Testis (tissue), 2 donors: ENCODE measurements at regions not wholly inside any gene's neighbourhood (a gene's known extent, or its start where the extent isn't known, plus 50 kb on each side); places are given as distances from the start of the nearest gene placed in this dataset.

ENCODE experiments used
- DNase-seq: peaks from one replicate; pipeline ENCODE4 v3.0.0-alpha.2; 2019
- H3K27ac ChIP-seq, 2 donors: fragments of 200-600 bp; sonication (generic); one replicate each; pipeline ENCODE4 v1.5.1; 2019
- H3K27me3 ChIP-seq: fragments of 200-600 bp; sonication (generic); one replicate; pipeline ENCODE4 v1.5.1; 2019
- H3K36me3 ChIP-seq: fragments of 200-600 bp; sonication (generic); one replicate; pipeline ENCODE4 v1.5.1; 2017; ENCODE audit warnings: low read depth; ENCODE audit errors: missing control alignments
- H3K4me1 ChIP-seq: fragments of 200-600 bp; sonication (generic); one replicate; pipeline ENCODE4 v1.5.1; 2019
- H3K4me3 ChIP-seq, 2 donors: fragments of 200-600 bp; sonication (generic); one replicate each; pipeline ENCODE4 v1.5.1; 2017 to 2019
- H3K9me3 ChIP-seq: fragments of 200-600 bp; sonication (generic); one replicate; pipeline ENCODE4 v1.5.1; 2017
- CTCF ChIP-seq, 3 experiments: fragments of 450-650 bp in 2 of 3; fragments of 200-600 bp in 1 of 3; sonication (generic) in 1 of 3; IDR thresholded peaks; one replicate each; pipeline ENCODE4 v1.5.1; 2016 to 2019; ENCODE audit warnings: antibody characterized with exemption in 3 of 3, mild to moderate bottlenecking in 2 of 3, moderate library complexity in 1 of 3
- POLR2A ChIP-seq: fragments of 450-650 bp; IDR thresholded peaks from one replicate; pipeline ENCODE4 v1.6.1; 2017; ENCODE audit warnings: antibody characterized with exemption, mild to moderate bottlenecking, moderate library complexity
- WGBS, 2 donors: methylation state at CpG; one replicate each; pipeline ENCODE4 v1.1.5; 2018; 5-methylcytosine and 5-hydroxymethylcytosine counted together
- intact Hi-C: fragments of 100-400 bp; cut with DNase I; formaldehyde crosslinking; loops from one replicate; pipeline ENCODE4 v1.15.1; 2023; ENCODE audit warnings: low total_unique reads

DNA sequence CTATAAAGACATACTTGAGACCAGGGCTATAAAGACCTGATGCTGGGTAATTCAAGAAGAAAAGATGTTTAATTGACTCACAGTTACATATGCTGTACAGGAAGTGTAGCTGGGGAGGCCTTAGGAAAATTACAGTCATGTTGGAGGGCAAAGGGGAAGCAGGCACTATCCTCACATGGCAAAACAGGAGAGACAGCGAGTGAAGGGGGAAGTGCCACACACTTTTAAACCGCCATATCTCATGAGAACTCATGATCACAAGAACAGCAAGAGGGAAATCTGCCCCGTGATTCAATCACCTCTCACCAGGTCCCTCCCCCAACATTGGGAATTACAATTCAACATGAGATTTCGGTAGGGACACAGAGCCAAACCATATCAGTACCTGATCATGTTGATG lies 89.9 kb upstream of the ADAMTSL1 start:
- WGBS, 2 donors, result 83 to 91% methylated on average over 4 of the region's 4 CpGs
- H3K4me3 ChIP-seq, result no peak overlapping the region
- no peaks in the 10 kb centered on the region for H3K4me1 ChIP-seq
- H3K36me3 ChIP-seq, result no peaks in the 10 kb centered on the region
- no peak for TF ChIP-seq CTCF (IDR thresholded peaks at IDR 0.05)
- no peak for TF ChIP-seq POLR2A
- H3K9me3 ChIP-seq, result no peaks in the 10 kb centered on the region
- H3K27me3 ChIP-seq, result no peaks in the 10 kb centered on the region
- no peak overlapping the region for H3K27ac ChIP-seq
- intact Hi-C loops, result no loop called here
- DNase-seq, result no peak

DNA sequence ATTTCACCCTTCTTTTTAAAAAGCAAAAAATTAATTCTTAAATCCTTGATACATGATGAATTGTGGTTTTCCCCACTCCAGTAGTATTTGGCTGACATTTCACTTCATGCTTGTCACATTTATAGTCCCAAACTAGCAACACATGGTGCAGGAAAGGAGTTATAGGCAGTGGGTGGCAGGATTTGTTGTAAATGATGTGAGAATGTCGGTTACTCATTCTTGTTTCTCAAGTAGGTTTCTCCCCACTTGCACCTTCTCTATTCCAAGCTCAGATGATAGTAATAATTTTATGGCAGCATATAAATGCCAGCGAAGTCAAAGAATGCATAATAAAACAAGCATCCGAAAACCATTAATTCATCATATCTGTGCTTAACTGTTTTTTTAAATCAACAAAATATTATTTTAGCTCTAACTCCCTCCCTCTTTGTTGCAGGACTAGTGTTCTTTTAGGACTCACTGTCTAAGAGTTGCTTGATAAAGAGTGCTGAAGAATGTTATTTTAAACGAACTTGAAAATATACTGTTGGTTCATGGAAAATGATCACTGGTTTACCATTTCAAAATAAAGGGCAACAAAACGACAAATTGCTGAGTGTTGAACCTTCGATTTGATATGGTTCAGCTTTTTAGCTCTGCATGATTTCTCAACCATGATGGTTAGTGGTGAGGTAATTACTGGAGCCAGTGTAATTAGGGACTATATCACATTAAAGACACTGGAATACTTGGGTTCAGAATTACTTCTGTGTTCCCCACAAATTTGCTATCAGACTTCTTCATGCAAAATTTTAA lies 88.1 kb upstream of the ADAMTSL1 start:
- no peak for DNase-seq
- H3K4me1 ChIP-seq, result no peaks in the 10 kb centered on the region
- 58 to 65% methylated on average over 6 of the region's 6 CpGs for WGBS, 2 donors

GRCh38 chr9:18390393-18390792 lies 83.6 kb upstream of the ADAMTSL1 start:
- peak; percentile 38 for DNase-seq
- H3K4me1 ChIP-seq, result peaks cover 18% of the 10 kb centered on the region
- H3K9me3 ChIP-seq, result no peaks in the 10 kb centered on the region
- 44 to 56% methylated on average over 4 of the region's 4 CpGs for WGBS, 2 donors
- TF ChIP-seq POLR2A, result no peak
- intact Hi-C loops, result no loop called here
- H3K4me3 ChIP-seq, result no peak overlapping the region
- H3K27me3 ChIP-seq, result no peaks in the 10 kb centered on the region
- H3K36me3 ChIP-seq, result no peaks in the 10 kb centered on the region
- H3K27ac ChIP-seq, result no peak overlapping the region

More for the DNA sequence above, 88.1 kb upstream of the ADAMTSL1 start:
- Histone ChIP-seq H3K27ac (no peak overlapping the region), H3K9me3 (no peaks in the 10 kb centered on the region), H3K4me3 (no peak overlapping the region), H3K36me3 (no peaks in the 10 kb centered on the region), H3K27me3 (no peaks in the 10 kb centered on the region)
- intact Hi-C loops, result no loop called here
- TF ChIP-seq POLR2A (no peak), CTCF (IDR thresholded peaks at IDR 0.05) (no peak)

GRCh38 chr9:18393340-18394130 lies 80.4 kb upstream of the ADAMTSL1 start:
- Histone ChIP-seq H3K27me3 (no peaks in the 10 kb centered on the region), H3K36me3 (no peaks in the 10 kb centered on the region), H3K4me3 (no peak overlapping the region), H3K27ac (peak overlapping the region; percentile 72 to 75), H3K9me3 (no peaks in the 10 kb centered on the region), H3K4me1 (peaks cover 18% of the 10 kb centered on the region)
- intact Hi-C loops, result no loop called here
- TF ChIP-seq CTCF (IDR thresholded peaks at IDR 0.05), result no peak
- TF ChIP-seq POLR2A, result no peak
- 18 to 30% methylated on average over 4 of the region's 4 CpGs for WGBS, 2 donors
- peak; percentile 82 for DNase-seq

DNA sequence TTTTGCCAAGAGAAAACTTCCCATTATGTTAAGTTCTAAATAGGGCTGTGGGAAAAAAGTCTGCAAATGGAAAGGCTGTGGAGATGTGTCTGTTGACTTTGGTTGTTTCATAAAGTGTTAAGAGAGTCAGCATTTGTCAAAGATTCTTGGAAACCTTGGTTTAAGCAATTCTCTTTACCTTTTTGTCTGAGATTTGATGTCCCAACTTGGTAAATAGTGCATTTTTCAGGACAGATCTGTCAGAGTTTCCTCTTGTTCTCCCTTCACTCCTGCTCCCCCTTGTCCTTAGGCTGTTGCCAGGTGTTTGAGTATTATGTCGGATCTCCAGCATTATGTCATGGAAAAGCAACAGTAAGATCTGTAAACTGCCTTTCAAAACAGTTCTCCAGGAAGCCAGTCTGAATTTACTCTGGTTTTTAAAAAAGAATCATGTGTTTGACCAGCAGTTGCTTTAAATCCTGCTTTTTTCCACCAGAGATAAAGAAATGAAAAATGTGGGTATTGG lies 79.1 kb upstream of the ADAMTSL1 start:
- Histone ChIP-seq H3K4me1 (peaks cover 18% of the 10 kb centered on the region), H3K27ac (peak overlapping the region in 1 of 2 donors; percentile 75), H3K27me3 (no peaks in the 10 kb centered on the region), H3K4me3 (no peak overlapping the region), H3K9me3 (no peaks in the 10 kb centered on the region), H3K36me3 (no peaks in the 10 kb centered on the region)
- intact Hi-C loops, result no loop called here
- no peak for DNase-seq
- WGBS, 2 donors, result 50 to 71% methylated on average over 1 of the region's 1 CpG
- no peak for TF ChIP-seq POLR2A
- no peak for TF ChIP-seq CTCF (IDR thresholded peaks at IDR 0.05)
